ENCODE measurements at regions not wholly inside any gene's neighbourhood (a gene's known extent, or its start where the extent isn't known, plus 50 kb on each side); places are given as distances from the start of the nearest gene placed in this dataset.

- TF ChIP-seq CTCF (IDR thresholded peaks at IDR 0.05; ENCODE audit: control insufficient read depth, extremely low read depth, insufficient read depth) = no peak
These were observed 125.1 kb upstream of the BTBD3 start for GRCh38 chr20:11792568-11792953.

DNA sequence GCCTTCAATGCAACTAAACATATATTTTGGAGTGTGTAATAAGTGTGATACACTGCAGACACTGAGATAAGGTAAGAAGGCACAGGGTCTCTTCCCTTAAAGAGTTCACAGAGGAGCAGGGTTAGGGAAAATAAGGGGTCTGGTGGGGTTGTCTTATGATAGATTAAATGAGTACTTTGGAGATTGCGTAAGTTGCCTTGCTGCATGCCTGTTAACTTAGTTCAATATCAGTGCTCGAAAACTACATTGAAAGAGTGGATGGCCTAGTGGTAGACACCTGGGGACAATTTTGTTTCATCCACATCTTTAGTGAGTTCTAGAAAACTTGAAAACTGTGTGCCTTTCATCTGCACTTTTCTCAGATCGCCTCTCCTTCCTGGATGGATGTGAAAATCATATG lies 123.2 kb upstream of the BTBD3 start:
- H3K4me3 ChIP-seq (ENCODE audit: low read depth, low read length) = no peak overlapping the region
- DNase-seq (ENCODE audit: low read depth) = no peak
- no peak for TF ChIP-seq CTCF (IDR thresholded peaks at IDR 0.05; ENCODE audit: control insufficient read depth, extremely low read depth, insufficient read depth)

More at GRCh38 chr20:11792568-11792953, 125.1 kb upstream of the BTBD3 start:
- no peak overlapping the region for H3K4me3 ChIP-seq (ENCODE audit: low read depth, low read length)
- no peak for DNase-seq (ENCODE audit: low read depth)

DNA sequence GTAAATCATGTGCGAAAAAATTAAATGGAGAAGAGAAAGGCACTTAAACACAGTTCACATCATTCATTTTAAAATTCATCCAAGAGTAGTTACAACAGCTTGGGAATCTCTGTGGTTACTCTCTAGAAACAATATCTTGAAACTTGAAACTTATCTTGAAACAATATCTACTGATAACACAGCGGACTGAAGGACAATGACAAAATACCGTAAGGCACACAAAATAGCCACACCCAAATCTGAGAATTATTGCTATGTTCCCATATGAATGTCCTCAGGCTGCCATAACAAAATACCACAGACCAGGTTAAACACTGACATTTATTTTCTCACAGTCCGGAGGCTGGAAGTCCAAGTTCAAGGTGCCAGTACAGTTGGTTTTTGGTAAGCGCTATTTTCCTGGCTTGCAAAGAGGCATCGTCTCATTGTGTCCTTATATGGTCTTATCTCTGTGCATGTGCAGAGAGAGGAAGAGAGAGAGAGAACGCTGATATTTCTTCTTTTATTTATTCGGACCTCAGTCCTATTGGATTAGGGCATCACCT lies 122.5 kb upstream of the BTBD3 start:
- H3K4me3 ChIP-seq (ENCODE audit: low read depth, low read length) = no peak overlapping the region
- TF ChIP-seq CTCF (IDR thresholded peaks at IDR 0.05; ENCODE audit: control insufficient read depth, extremely low read depth, insufficient read depth) = no peak
- DNase-seq (ENCODE audit: low read depth) = no peak

DNA sequence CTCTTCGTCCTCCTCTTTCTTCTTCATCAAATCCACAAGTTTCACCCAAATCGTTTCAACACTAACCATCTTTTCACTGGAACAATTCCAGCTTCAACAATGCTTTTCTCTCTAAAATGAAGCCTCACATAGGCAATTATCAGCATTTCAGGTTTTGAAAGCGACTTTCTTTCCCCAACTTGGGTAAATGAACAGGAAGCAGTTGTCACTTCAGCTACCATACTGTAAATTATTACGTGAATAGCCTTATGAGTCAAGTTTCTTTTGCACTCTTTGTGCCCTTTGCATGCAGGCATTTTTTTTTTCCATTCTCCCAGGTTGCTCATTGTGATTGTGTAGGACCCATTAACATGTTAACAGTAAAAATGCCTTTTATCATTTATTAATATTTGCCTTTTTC lies 121.7 kb upstream of the BTBD3 start:
- TF ChIP-seq CTCF (IDR thresholded peaks at IDR 0.05; ENCODE audit: control insufficient read depth, extremely low read depth, insufficient read depth) = no peak
- DNase-seq (ENCODE audit: low read depth) = no peak
- H3K4me3 ChIP-seq (ENCODE audit: low read depth, low read length) = no peak overlapping the region

- no peak for TF ChIP-seq CTCF (IDR thresholded peaks at IDR 0.05; ENCODE audit: control insufficient read depth, extremely low read depth, insufficient read depth)
- DNase-seq (ENCODE audit: low read depth) = peak; percentile 13
- H3K4me3 ChIP-seq (ENCODE audit: low read depth, low read length) = no peak overlapping the region
These were observed 120.5 kb upstream of the BTBD3 start for GRCh38 chr20:11797156-11797555.

DNA sequence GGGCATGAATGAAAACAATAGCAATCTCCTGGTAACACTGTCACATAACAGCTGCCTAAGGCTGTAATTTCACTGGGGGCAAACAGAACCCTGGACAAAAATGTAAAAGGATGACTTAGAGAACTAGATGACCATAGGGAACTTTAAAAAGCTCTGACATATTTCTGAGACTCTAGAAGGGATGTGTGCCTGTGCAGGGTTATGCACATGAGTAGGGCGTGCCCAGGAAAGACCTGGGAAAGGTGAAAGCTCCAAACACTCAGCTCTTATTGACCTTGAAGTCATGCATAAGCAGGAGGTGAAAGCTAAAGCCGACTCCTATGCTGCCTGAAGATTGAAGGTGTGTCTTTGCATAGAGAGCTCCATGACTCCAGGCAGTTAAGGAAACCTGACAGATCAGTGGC lies 118.4 kb upstream of the BTBD3 start:
- DNase-seq (ENCODE audit: low read depth) = no peak
- H3K4me3 ChIP-seq (ENCODE audit: low read depth, low read length) = no peak overlapping the region
- TF ChIP-seq CTCF (IDR thresholded peaks at IDR 0.05; ENCODE audit: control insufficient read depth, extremely low read depth, insufficient read depth) = no peak

Data from LNCaP clone FGC (cell line).